ENCODE measurements at regions not wholly inside any gene's neighbourhood (a gene's known extent, or its start where the extent isn't known, plus 50 kb on each side); places are given as distances from the start of the nearest gene placed in this dataset.

DNA sequence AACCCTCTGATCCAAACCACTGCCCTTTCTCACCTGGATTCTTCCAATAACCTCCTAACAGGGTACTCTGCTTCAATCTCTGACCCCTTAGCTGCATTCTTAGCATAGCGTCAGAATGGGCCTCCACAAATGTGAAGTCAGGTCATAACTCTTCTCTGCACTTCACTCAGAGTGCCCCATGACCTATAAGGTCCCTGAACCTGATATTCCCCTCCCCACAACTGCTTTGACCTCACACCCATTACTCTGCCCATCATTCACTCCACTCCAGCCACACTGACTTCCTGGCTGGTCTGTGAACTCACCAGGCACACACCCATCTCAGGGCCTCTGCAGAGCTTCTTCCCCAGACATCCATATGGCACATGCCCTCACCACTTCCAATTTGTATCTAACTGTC lies 141.9 kb downstream of the ZNF281 start:
- Histone ChIP-seq H3K9me3 (no peaks in the 10 kb centered on the region), H3K36me3 (no peaks in the 10 kb centered on the region), H3K27ac (no peak overlapping the region), H3K27me3 (no peaks in the 10 kb centered on the region), H3K4me1 (no peaks in the 10 kb centered on the region), H3K4me3 (no peak overlapping the region)
- TF ChIP-seq POLR2AphosphoS5 (IDR thresholded peaks at IDR 0.05) (no peak), CTCF (IDR thresholded peaks at IDR 0.05) (no peak), POLR2A (IDR thresholded peaks at IDR 0.05) (no peak)
- WGBS = 81% methylated on average over 1 of the region's 1 CpG
- no peak for DNase-seq (ENCODE audit: low spot score in 2 of 2)

- DNase-seq (ENCODE audit: low spot score in 2 of 2) = no peak
- Histone ChIP-seq H3K27me3 (no peaks in the 10 kb centered on the region), H3K27ac (no peak overlapping the region), H3K36me3 (no peaks in the 10 kb centered on the region), H3K9me3 (no peaks in the 10 kb centered on the region), H3K4me3 (no peak overlapping the region), H3K4me1 (no peaks in the 10 kb centered on the region)
- no peak for TF ChIP-seq CTCF (IDR thresholded peaks at IDR 0.05)
- 87% methylated on average over 4 of the region's 4 CpGs for WGBS
Measured at GRCh38 chr1:200267458-200267857, 142.4 kb downstream of the ZNF281 start.

GRCh38 chr1:200266871-200267270 lies 143.0 kb downstream of the ZNF281 start:
- TF ChIP-seq CTCF (IDR thresholded peaks at IDR 0.05) (no peak), POLR2A (IDR thresholded peaks at IDR 0.05) (no peak), POLR2AphosphoS5 (IDR thresholded peaks at IDR 0.05) (no peak), EP300 (IDR thresholded peaks at IDR 0.05) (no peak)
- Histone ChIP-seq H3K27me3 (no peaks in the 10 kb centered on the region), H3K4me1 (no peaks in the 10 kb centered on the region), H3K27ac (no peak overlapping the region), H3K36me3 (no peaks in the 10 kb centered on the region), H3K4me3 (no peak overlapping the region), H3K9me3 (no peaks in the 10 kb centered on the region)
- DNase-seq (ENCODE audit: low spot score in 2 of 2) = no peak
- WGBS = 86% methylated on average over 3 of the region's 3 CpGs

GRCh38 chr1:200265881-200266280 lies 144.0 kb downstream of the ZNF281 start:
- WGBS = 74% methylated on average over 5 of the region's 5 CpGs
- Histone ChIP-seq H3K27me3 (no peaks in the 10 kb centered on the region), H3K4me1 (no peaks in the 10 kb centered on the region), H3K4me3 (no peak overlapping the region), H3K36me3 (no peaks in the 10 kb centered on the region), H3K27ac (no peak overlapping the region), H3K9me3 (no peaks in the 10 kb centered on the region)
- no peak for DNase-seq (ENCODE audit: low spot score in 2 of 2)
- TF ChIP-seq POLR2A (IDR thresholded peaks at IDR 0.05) = no peak
- no peak for TF ChIP-seq EP300 (IDR thresholded peaks at IDR 0.05)
- TF ChIP-seq POLR2AphosphoS5 (IDR thresholded peaks at IDR 0.05) = no peak
- no peak for TF ChIP-seq CTCF (IDR thresholded peaks at IDR 0.05)

DNA sequence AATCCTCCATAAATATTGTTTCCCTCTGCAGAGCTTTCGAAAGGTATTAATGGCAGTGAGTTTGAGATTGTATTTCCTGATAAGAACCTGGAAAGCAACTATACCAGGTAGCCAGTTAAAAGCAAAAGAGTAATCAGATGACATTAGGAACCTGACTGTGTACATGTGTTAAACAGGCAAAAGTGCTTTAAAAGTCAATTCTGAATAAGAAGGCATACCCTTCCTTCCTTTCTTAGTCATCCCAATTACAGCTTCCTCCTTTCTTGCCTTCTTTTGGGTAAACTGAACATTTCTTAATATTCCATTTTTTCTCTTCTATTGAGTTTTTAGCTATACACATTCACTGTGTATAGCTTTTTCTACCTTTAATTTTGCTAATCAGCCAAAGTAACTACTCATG lies 144.7 kb downstream of the ZNF281 start:
- Histone ChIP-seq H3K4me1 (no peaks in the 10 kb centered on the region), H3K4me3 (no peak overlapping the region), H3K27ac (no peak overlapping the region), H3K9me3 (no peaks in the 10 kb centered on the region), H3K27me3 (peaks cover 4% of the 10 kb centered on the region), H3K36me3 (no peaks in the 10 kb centered on the region)
- 69% methylated on average over 1 of the region's 1 CpG for WGBS
- TF ChIP-seq CTCF (IDR thresholded peaks at IDR 0.05) = no peak
- TF ChIP-seq POLR2A (IDR thresholded peaks at IDR 0.05) = no peak
- no peak for DNase-seq (ENCODE audit: low spot score in 2 of 2)

All from suprapubic skin (tissue), 4 donors.